ENCODE measurements at regions not wholly inside any gene's neighbourhood (a gene's known extent, or its start where the extent isn't known, plus 50 kb on each side); places are given as distances from the start of the nearest gene placed in this dataset.
"Not testable (repeated sequence)": the region's sequence is repeated elsewhere in the genome, so short reads cannot be mapped to it uniquely, and the experiment has no call there.

DNA sequence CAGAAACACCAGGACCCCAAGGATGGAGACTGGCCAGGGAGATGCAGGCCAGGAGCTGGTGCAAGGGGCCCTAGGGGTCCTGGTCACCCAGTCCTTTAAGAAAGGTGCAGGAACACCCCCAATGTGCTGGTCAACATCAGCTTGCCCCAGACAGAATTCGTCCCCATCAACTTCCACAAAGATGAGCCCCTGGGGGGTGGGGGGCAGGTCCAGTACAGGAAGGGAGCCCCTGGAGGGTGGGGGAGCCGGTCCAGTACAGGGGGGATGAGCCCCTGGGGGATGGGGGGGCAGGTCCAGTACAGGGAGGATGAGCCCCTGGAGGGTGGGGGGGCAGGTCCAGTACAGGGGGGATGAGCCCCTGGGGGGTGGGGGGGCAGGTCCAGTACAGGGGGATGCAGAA lies 160.7 kb upstream of the SALL3 start:
- DNase-seq: no peak

- no peak for DNase-seq
These were observed 159.3 kb upstream of the SALL3 start for GRCh38 chr18:78820161-78820834.

DNA sequence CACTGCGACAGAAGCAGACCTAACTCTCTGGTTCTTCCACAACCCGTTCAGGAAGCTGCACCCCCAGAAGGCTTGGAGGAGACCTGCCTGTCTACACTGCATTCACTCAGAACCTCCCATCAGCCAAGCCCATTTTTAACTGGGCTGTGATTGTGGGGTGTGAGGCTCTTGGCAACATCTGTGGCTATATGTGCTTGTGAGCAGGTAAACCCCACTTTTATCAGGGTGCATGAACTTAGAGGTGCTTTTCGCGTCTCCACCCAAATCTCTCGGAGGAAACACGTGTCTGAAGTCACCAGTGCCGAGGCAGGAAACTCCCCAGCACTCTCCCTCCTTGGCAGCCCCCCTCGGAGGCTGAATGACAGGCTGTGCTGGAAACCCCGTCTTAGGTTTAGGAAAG lies 158.2 kb upstream of the SALL3 start:
- DNase-seq: no peak

GRCh38 chr18:78822171-78822948 lies 157.3 kb upstream of the SALL3 start:
- DNase-seq: no peak

DNA sequence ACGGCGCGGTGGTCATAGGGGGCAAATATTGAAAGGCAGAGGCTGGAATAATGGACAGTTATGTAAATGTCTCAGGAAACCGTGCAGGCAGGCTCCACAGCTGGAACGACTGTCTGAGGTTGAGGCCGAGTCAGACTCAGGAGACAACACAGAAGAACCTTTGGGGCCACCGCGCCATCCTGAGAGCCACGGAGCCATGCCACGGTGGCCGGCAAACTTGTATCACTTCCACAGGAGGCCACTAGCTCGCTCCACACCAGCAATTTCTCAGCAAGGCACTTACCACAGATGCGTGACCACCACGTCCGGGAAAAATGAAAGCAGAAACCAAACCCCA lies 156.7 kb upstream of the SALL3 start:
- DNase-seq: no peak

GRCh38 chr18:78825168-78825567 lies 154.4 kb upstream of the SALL3 start:
- no peak for DNase-seq

DNA sequence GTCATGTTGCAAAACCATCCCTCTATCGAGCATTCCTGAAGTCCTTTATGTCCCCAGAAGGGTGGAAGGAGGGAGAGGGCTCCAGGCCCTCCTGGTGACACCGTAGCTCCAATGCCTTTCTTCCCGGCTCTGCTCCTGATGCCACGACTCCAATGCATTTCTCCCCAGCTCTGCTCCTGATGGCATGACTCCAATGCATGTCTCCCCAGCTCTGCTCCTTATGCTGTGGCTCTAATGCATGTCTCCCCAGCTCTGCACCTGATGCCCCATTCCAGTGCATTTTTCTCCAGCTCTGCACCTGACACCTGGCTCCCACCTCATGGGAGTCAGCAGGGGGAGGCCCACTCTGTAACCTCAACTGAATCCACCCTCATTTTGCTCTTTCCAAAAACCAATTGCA lies 153.0 kb upstream of the SALL3 start:
- DNase-seq: no peak

GRCh38 chr18:78827141-78827540 lies 152.5 kb upstream of the SALL3 start:
- DNase-seq: no peak

DNA sequence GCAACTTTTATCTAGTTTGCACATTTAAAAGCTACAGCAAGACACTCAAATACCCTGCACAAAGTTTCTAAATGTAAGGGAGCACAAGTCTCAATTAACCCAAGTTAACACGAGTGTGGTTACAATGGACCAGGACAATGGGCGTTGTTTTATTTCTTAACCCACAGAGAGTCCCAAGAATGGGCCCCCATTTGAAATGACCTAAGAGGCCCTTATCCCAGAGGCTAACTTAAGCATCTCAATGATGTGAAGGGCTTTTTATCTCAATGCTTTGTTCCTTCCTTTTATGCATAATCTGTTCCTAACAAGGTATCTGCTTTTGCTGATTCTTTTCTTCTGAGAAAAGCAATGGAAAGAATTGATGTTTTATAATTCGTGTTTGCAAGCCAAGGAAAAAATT lies 151.5 kb upstream of the SALL3 start:
- DNase-seq: no peak

GRCh38 chr18:78829026-78829425 lies 150.6 kb upstream of the SALL3 start:
- DNase-seq: not testable (repeated sequence)

DNA sequence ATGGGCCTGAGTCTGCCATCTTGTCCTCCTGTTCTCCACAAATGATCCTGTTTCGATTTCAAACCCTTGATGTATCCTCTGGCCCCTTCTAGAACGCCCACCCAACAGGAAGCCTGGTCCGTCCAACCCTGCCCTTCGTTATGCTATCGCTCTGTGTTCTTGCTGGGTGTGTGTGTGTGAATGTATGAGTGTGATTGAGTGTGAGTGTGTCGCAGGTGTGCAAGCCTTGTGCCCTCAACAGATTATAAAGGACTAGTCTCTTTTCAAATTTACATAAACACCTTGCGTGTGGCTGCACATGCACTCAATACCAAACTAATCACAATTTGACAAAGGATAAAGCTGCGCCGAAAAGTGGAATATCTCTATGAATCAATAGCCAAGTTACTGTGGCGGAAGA lies 149.5 kb upstream of the SALL3 start:
- DNase-seq: no peak

DNA sequence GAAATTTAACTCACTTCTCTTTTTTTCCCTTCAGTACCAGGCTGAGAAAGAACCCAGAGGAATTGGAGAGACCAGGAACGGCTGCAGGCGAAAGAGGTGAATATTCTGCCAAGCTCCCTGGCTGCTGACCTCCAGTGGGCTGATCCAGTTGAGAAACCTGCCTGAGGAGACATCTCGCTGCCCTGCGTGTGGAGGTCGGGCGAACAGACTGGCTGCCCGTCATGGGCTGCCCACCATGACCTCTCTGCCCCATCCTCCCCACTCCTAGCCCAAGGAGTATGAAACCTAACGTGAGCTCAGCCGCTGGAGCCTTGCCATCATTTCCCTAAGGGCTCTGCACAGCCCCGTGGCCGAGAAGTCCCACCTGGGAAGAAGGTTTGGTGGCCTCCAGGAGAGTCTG lies 148.8 kb upstream of the SALL3 start:
- DNase-seq: no peak

- no peak for DNase-seq
These were observed 148.0 kb upstream of the SALL3 start for GRCh38 chr18:78831603-78832002.

GRCh38 chr18:78833833-78834232 lies 145.8 kb upstream of the SALL3 start:
- no peak for DNase-seq

- DNase-seq: no peak
These were observed 142.8 kb upstream of the SALL3 start for GRCh38 chr18:78836838-78837237.

- no peak for DNase-seq
These were observed 141.9 kb upstream of the SALL3 start for GRCh38 chr18:78837754-78838153.

- no peak for DNase-seq
These were observed 141.4 kb upstream of the SALL3 start for GRCh38 chr18:78838183-78838582.

- no peak for DNase-seq
These were observed 130.6 kb upstream of the SALL3 start for GRCh38 chr18:78849046-78849445.

- no peak for DNase-seq
These were observed 130.2 kb upstream of the SALL3 start for GRCh38 chr18:78849458-78849857.

DNA sequence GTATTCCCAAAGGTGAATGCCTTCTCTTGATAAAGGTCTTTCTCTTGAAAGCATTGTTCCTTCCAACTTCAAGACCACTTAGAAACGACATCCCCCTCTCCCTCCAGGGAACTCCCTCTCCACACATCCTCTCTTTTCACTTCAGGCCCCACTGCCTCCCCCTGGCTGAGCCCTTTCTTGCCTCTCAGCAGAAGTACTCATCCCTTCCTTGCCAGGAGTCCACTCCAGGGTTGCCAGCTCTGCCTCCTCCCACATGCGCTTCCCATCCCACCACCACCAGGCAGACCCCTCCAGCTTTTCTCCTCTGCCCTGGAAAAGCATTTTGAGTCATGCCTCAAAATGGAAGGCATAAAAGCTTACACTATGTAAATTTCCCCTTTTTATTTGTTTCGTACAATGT lies 126.3 kb upstream of the SALL3 start:
- no peak for DNase-seq

DNA sequence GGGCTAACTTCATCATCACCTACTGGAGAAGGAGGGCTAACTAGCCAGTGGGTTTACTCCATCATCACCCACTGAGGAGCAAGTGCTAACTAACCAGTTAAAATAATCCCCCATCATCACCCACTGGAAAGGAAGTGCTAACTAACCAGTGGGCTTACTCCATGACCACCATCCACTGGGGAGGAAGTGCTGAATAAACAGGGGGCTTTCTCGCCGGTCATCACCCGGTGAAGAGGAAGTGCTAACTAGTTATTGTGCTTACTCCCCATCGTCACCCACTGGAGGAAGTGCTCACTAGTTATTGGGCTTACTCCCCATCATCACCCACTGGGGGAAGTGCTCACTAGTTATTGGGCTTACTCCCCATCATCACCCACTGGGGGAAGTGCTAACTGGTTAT lies 124.4 kb upstream of the SALL3 start:
- DNase-seq: no peak

GRCh38 chr18:78856569-78857313 lies 122.9 kb upstream of the SALL3 start:
- no peak for DNase-seq

GRCh38 chr18:78857314-78858150 lies 122.1 kb upstream of the SALL3 start:
- DNase-seq: no peak

Measured in T1000 (cell line).